NB4 (cell line): ENCODE measurements at regions not wholly inside any gene's neighbourhood (a gene's known extent, or its start where the extent isn't known, plus 50 kb on each side); places are given as distances from the start of the nearest gene placed in this dataset.

Source experiments
- MAX ChIP-seq: IDR thresholded peaks from 2 replicates; pipeline ENCODE4 v1.6.1; 2011; ENCODE audit warnings: low read depth, low read length
- MYC ChIP-seq: IDR thresholded peaks from 2 replicates; pipeline ENCODE4 v1.6.1; 2011; ENCODE audit warnings: low read depth, low read length
- POLR2A ChIP-seq: IDR thresholded peaks from 2 replicates; pipeline ENCODE4 v1.6.1; 2011; ENCODE audit warnings: mild to moderate bottlenecking; ENCODE audit not compliant: insufficient read length; ENCODE audit errors: extremely low read depth
- TF ChIP-seq, protein P1 (sequence below): IDR thresholded peaks from one replicate; pipeline ENCODE4 v1.5.1; 2012; ENCODE audit warnings: low read depth, low read length

DNA sequence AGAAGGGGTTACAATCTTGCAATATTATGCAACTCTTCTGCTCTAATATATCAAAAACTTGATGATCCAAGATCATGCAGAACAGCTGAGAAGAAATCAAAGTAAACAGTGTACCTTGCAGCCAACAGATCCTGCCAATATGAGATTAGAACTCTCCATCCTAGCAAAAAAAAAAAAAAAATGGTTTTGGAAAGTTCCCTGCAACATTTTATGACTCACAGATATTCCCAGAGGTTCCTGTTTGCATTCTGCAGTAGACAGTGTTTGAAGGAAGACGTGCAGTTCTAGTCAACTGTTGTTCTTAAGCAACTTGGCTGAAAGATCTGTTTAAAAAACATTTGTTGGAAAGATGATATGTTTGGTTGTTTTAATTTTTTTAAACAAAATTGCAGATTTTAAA lies 103.6 kb upstream of the WDR75 start:
- TF ChIP-seq POLR2A (no peak), MAX (no peak), MYC (no peak)
- TF ChIP-seq, protein P1, sequence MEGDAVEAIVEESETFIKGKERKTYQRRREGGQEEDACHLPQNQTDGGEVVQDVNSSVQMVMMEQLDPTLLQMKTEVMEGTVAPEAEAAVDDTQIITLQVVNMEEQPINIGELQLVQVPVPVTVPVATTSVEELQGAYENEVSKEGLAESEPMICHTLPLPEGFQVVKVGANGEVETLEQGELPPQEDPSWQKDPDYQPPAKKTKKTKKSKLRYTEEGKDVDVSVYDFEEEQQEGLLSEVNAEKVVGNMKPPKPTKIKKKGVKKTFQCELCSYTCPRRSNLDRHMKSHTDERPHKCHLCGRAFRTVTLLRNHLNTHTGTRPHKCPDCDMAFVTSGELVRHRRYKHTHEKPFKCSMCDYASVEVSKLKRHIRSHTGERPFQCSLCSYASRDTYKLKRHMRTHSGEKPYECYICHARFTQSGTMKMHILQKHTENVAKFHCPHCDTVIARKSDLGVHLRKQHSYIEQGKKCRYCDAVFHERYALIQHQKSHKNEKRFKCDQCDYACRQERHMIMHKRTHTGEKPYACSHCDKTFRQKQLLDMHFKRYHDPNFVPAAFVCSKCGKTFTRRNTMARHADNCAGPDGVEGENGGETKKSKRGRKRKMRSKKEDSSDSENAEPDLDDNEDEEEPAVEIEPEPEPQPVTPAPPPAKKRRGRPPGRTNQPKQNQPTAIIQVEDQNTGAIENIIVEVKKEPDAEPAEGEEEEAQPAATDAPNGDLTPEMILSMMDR = no peak
